ENCODE measurements at regions not wholly inside any gene's neighbourhood (a gene's known extent, or its start where the extent isn't known, plus 50 kb on each side); places are given as distances from the start of the nearest gene placed in this dataset.

DNA sequence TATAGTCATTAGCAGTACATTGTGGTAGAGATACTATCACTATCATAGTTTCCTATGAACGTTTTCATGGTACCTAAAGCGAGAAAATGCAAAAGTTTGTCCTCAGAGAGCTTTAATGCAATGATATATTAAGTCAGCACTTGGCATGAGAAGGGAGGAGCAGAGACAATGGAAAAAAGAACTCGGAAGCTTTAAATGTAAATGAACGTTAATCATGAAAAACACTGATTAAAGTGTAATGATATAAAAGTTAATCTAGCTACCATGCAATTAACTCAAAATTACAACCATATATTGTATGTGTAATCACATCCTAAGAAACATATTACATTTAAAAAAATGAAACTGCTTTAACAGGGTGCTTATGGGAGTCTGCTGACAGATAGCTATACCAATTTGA lies 282.7 kb downstream of the HDGFL1 start:
- TF ChIP-seq, protein P1, sequence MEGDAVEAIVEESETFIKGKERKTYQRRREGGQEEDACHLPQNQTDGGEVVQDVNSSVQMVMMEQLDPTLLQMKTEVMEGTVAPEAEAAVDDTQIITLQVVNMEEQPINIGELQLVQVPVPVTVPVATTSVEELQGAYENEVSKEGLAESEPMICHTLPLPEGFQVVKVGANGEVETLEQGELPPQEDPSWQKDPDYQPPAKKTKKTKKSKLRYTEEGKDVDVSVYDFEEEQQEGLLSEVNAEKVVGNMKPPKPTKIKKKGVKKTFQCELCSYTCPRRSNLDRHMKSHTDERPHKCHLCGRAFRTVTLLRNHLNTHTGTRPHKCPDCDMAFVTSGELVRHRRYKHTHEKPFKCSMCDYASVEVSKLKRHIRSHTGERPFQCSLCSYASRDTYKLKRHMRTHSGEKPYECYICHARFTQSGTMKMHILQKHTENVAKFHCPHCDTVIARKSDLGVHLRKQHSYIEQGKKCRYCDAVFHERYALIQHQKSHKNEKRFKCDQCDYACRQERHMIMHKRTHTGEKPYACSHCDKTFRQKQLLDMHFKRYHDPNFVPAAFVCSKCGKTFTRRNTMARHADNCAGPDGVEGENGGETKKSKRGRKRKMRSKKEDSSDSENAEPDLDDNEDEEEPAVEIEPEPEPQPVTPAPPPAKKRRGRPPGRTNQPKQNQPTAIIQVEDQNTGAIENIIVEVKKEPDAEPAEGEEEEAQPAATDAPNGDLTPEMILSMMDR (IDR thresholded peaks at IDR 0.05; ENCODE audit: low read length) = no peak
- TF ChIP-seq EZH2 (IDR thresholded peaks at IDR 0.05; ENCODE audit: borderline replicate concordance, low read length) = no peak

Measured in OCI-LY1 (cell line).